Endothelial cell of umbilical vein (primary cell): ENCODE measurements at regions not wholly inside any gene's neighbourhood (a gene's known extent, or its start where the extent isn't known, plus 50 kb on each side); places are given as distances from the start of the nearest gene placed in this dataset.

ENCODE experiments used
- BruUV-seq: library from RNA; stranded (reverse); fragments of 400-500 nt; replicated peaks from 2 replicates; lab custom pipeline; 2021; lab: Mats Ljungman, UMichigan
- CTCF ChIA-PET: fragments of 300-600, 350-600 bp; sonication (Branson Sonifier 250); formaldehyde crosslinking; loops from one replicate; lab custom pipeline; 2021; ENCODE audit warnings: antibody characterized with exemption, inconsistent platforms; lab: Charles Lee
- POLR2A ChIA-PET: fragments of 300-600, 350-600 bp; sonication (Branson Sonifier 250); formaldehyde crosslinking; loops from one replicate; lab custom pipeline; 2021; ENCODE audit warnings: antibody characterized with exemption, inconsistent platforms; lab: Charles Lee
- DNase-seq: peaks from one replicate; pipeline ENCODE4 v3.0.0-alpha.2; 2011; ENCODE audit warnings: low read depth, low spot score
- FAIRE-seq: peaks from 2 replicates; lab custom pipeline; 2011; peaks lifted over from hg19 to GRCh38; lab: Jason Lieb, UNC
- H2AFZ ChIP-seq: 2 replicates; pipeline ENCODE4 v1.6.0; 2012; ENCODE audit warnings: low read depth, low read length, control low read depth, inconsistent platforms
- H3K27ac ChIP-seq: 2 replicates; pipeline ENCODE4 v1.5.1; 2011; ENCODE audit warnings: low read depth, mild to moderate bottlenecking, control low read depth, low read length, moderate library complexity; ENCODE audit not compliant: insufficient read depth
- H3K27me3 ChIP-seq, 2 experiments: 2 replicates each; pipeline versions ENCODE4 v1.6.0 to v1.6.1; 2011; ENCODE audit warnings: low read length in 2 of 2, mixed read lengths in 1 of 2; ENCODE audit not compliant: control insufficient read depth in 2 of 2, insufficient read depth in 2 of 2
- H3K36me3 ChIP-seq, 2 experiments: 2 replicates in 1 of 2; 3 replicates in 1 of 2; pipeline ENCODE4 v1.5.1; 2011; ENCODE audit warnings: low read length in 2 of 2, mild to moderate bottlenecking in 1 of 2, moderate library complexity in 1 of 2; ENCODE audit not compliant: control insufficient read depth in 2 of 2, insufficient read depth in 2 of 2; ENCODE audit errors: extremely low read depth in 1 of 2
- H3K4me1 ChIP-seq: 3 replicates; pipeline ENCODE4 v1.5.1; 2011; ENCODE audit warnings: mild to moderate bottlenecking, low read length; ENCODE audit not compliant: control insufficient read depth, insufficient read depth; ENCODE audit errors: extremely low read depth
- H3K4me2 ChIP-seq: 2 replicates; pipeline ENCODE4 v1.6.1; 2011; ENCODE audit warnings: low read length, control low read depth, mixed read lengths; ENCODE audit not compliant: insufficient read depth
- H3K4me3 ChIP-seq, 3 experiments: fragments of 200-600 bp in 1 of 3; sonication (generic), shearing (Covaris generic) in 1 of 3; replicated peaks in 1 of 3; 2 replicates each; pipeline ENCODE4 v1.5.1; 2011 to 2016; ENCODE audit warnings: control low read depth in 3 of 3, low read length in 3 of 3, mild to moderate bottlenecking in 2 of 3, inconsistent platforms in 1 of 3, low read depth in 1 of 3, moderate library complexity in 1 of 3; ENCODE audit not compliant: insufficient read depth in 1 of 3
- H3K79me2 ChIP-seq: 2 replicates; pipeline ENCODE4 v1.6.0; 2012; ENCODE audit warnings: low read length, inconsistent platforms; ENCODE audit not compliant: control insufficient read depth, insufficient read depth
- H3K9ac ChIP-seq: replicated peaks from 2 replicates; pipeline ENCODE3; 2011; ENCODE audit warnings: low read length, control low read depth; ENCODE audit not compliant: insufficient read depth; ENCODE audit errors: extremely low read depth
- H3K9me1 ChIP-seq: replicated peaks from 3 replicates; pipeline ENCODE4 v1.6.0; 2011; ENCODE audit warnings: mild to moderate bottlenecking, low read length; ENCODE audit not compliant: control insufficient read depth, insufficient read depth; ENCODE audit errors: extremely low read depth
- H3K9me3 ChIP-seq: replicated peaks from 2 replicates; pipeline ENCODE4 v1.5.1; 2012; ENCODE audit warnings: low read length, inconsistent platforms; ENCODE audit not compliant: control insufficient read depth, insufficient read depth
- H4K20me1 ChIP-seq: replicated peaks from 2 replicates; pipeline ENCODE3; 2011; ENCODE audit warnings: mild to moderate bottlenecking, low read length; ENCODE audit not compliant: control insufficient read depth, insufficient read depth; ENCODE audit errors: extremely low read depth
- CTCF ChIP-seq, 2 donors: IDR thresholded peaks; 1 replicate in 1 of 2; 2 replicates in 1 of 2; pipeline ENCODE4 v1.5.1; 2011; ENCODE audit warnings: low read length in 2 of 2, mild to moderate bottlenecking in 2 of 2, moderate library complexity in 2 of 2, control low read depth in 1 of 2, inconsistent platforms in 1 of 2, low read depth in 1 of 2; ENCODE audit not compliant: insufficient read depth in 1 of 2; ENCODE audit errors: extremely low read depth in 1 of 2
- EZH2 ChIP-seq: IDR thresholded peaks from 2 replicates; pipeline ENCODE4 v1.6.1; 2012; ENCODE audit warnings: borderline replicate concordance, low read depth, mild to moderate bottlenecking, moderate library complexity, low read length, inconsistent platforms; ENCODE audit not compliant: severe bottlenecking
- FOS ChIP-seq: IDR thresholded peaks from 2 replicates; pipeline ENCODE4 v1.6.1; 2011; ENCODE audit warnings: mild to moderate bottlenecking, low read length, moderate library complexity, borderline replicate concordance; ENCODE audit not compliant: insufficient read depth
- GATA2 ChIP-seq: IDR thresholded peaks from 2 replicates; pipeline ENCODE4 v1.7.0; 2011; ENCODE audit warnings: low read depth, mild to moderate bottlenecking, moderate library complexity, mixed read lengths, low read length; ENCODE audit not compliant: insufficient read length, insufficient read depth
- JUN ChIP-seq: IDR thresholded peaks from 2 replicates; pipeline ENCODE4 v1.6.1; 2011; ENCODE audit warnings: borderline replicate concordance, low read depth; ENCODE audit not compliant: insufficient read length, insufficient read depth
- MYC ChIP-seq: IDR thresholded peaks from one replicate; pipeline ENCODE4 v1.6.1; 2011; ENCODE audit warnings: mild to moderate bottlenecking, low read depth, low read length
- POLR2A ChIP-seq: IDR thresholded peaks from 2 replicates; pipeline ENCODE4 v1.6.1; 2012; ENCODE audit warnings: low read depth, mild to moderate bottlenecking, control low read depth, low read length
- POLR2AphosphoS5 ChIP-seq: IDR thresholded peaks from 2 replicates; pipeline ENCODE4 v1.6.1; 2012; ENCODE audit warnings: low read depth, mild to moderate bottlenecking, control low read depth, low read length, moderate library complexity; ENCODE audit not compliant: insufficient read depth
- dilution Hi-C: fragments of 300-500 bp; cut with MboI; formaldehyde crosslinking; loops from one replicate; pipeline ENCODE4 v1.15.0; 2019; ENCODE audit warnings: low sequenced_read_pairs; ENCODE audit not compliant: extremely low pct_ligation_motif_present
- intact Hi-C: fragments of 100-400 bp; cut with micrococcal nuclease; formaldehyde crosslinking; loops from one replicate; pipeline ENCODE4 v1.10.0; 2022
- TF ChIP-seq, protein P1 (sequence below): IDR thresholded peaks from 2 replicates; pipeline ENCODE4 v1.6.1; 2011; ENCODE audit not compliant: insufficient read depth, insufficient read length

DNA sequence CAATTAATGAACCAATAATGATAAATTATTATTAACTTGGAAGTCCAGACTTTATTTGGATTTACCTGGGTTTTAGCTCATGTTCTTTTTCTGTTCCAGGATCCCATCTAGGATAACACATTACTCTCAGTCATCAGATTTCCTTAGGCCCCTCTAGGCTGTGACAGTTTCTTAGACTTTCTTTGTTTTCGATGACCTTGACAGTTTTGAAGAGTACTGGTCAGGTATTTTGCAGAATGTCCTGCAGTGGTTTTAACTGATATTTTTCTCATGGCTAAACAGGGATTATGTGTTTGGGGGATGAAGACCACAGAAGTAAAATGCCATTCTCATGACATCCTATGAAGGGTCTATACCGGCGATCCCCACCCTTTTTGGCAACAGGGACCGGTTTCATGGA is 144.0 kb downstream of the NAV1 start:
- FAIRE-seq (no peak), DNase-seq (no peak)
- dilution Hi-C loops (no loop called here), intact Hi-C loops (no loop called here)
- H3K4me2 ChIP-seq: no peak overlapping the region
- BruUV-seq: no TSS peak
- no peaks in the 10 kb centered on the region for H3K9me3 ChIP-seq
- H3K9ac ChIP-seq: no peak overlapping the region
- no peaks in the 10 kb centered on the region for H3K9me1 ChIP-seq
- H4K20me1 ChIP-seq: no peaks in the 10 kb centered on the region
- TF ChIP-seq POLR2AphosphoS5 (no peak), JUN (no peak), MYC (no peak)
- POLR2A ChIA-PET: no interaction called here
- H2AFZ ChIP-seq: no peak overlapping the region
- no peaks in the 10 kb centered on the region for H3K36me3 ChIP-seq
- H3K79me2 ChIP-seq: peaks cover 50% of the 10 kb centered on the region
- H3K4me3 ChIP-seq: no peak overlapping the region
- H3K4me1 ChIP-seq: no peaks in the 10 kb centered on the region
- CTCF ChIA-PET: no interaction called here
- no peak overlapping the region for H3K27ac ChIP-seq
- no peaks in the 10 kb centered on the region for H3K27me3 ChIP-seq

- BruUV-seq: no TSS peak
- no peaks in the 10 kb centered on the region for H3K9me3 ChIP-seq
- H3K9me1 ChIP-seq: no peaks in the 10 kb centered on the region
- no peaks in the 10 kb centered on the region for H3K27me3 ChIP-seq
- no peak overlapping the region for H3K27ac ChIP-seq
- no peaks in the 10 kb centered on the region for H3K4me1 ChIP-seq
- no peaks in the 10 kb centered on the region for H3K36me3 ChIP-seq
- ChIA-PET CTCF (interaction anchor here (1.2 kb wide), 1 partner anchor 20 kb away, joined by 3 read pairs; no protein-coding TSS in a partner anchor), POLR2A (no interaction called here)
- dilution Hi-C loops (no loop called here), intact Hi-C loops (no loop called here)
- H2AFZ ChIP-seq: no peak overlapping the region
- H3K4me2 ChIP-seq: no peak overlapping the region
- H4K20me1 ChIP-seq: no peaks in the 10 kb centered on the region
- TF ChIP-seq JUN (no peak), POLR2AphosphoS5 (no peak), POLR2A (no peak), MYC (no peak), GATA2 (no peak), EZH2 (no peak), FOS (no peak), CTCF (IDR thresholded peaks at IDR 0.05; ENCODE audit: extremely low read depth in 1 of 2, insufficient read depth in 1 of 2, low read depth in 1 of 2, low read length in 2 of 2) (no peak)
- TF ChIP-seq, protein P1, sequence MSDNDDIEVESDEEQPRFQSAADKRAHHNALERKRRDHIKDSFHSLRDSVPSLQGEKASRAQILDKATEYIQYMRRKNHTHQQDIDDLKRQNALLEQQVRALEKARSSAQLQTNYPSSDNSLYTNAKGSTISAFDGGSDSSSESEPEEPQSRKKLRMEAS: no peak
- peaks cover 49% of the 10 kb centered on the region for H3K79me2 ChIP-seq
- H3K4me3 ChIP-seq: no peak overlapping the region
- peak; percentile 8 for FAIRE-seq
- H3K9ac ChIP-seq: no peak overlapping the region
- no peak for DNase-seq
These were observed 144.5 kb downstream of the NAV1 start for GRCh38 chr1:201683397-201683796.
